Loucy (cell line): ENCODE measurements at regions not wholly inside any gene's neighbourhood (a gene's known extent, or its start where the extent isn't known, plus 50 kb on each side); places are given as distances from the start of the nearest gene placed in this dataset.

ENCODE experiments used
- CTCF ChIP-seq: fragments of 200-600 bp; sonication (generic); conservative IDR thresholded peaks from 2 replicates; pipeline ENCODE4 v1.5.1; 2014; ENCODE audit warnings: mild to moderate bottlenecking, antibody characterized with exemption, low read length
- EZH2phosphoT487 ChIP-seq: fragments of 200-600 bp; IDR thresholded peaks from 2 replicates; pipeline ENCODE4 v1.6.1; 2018; ENCODE audit warnings: antibody characterized with exemption, mild to moderate bottlenecking, moderate library complexity, borderline replicate concordance

- TF ChIP-seq CTCF (no peak), EZH2phosphoT487 (no peak)
These were observed 133.5 kb upstream of the THBS1 start for GRCh38 chr15:39447346-39447745.
